Small intestine (tissue), 7 donors: ENCODE measurements at regions not wholly inside any gene's neighbourhood (a gene's known extent, or its start where the extent isn't known, plus 50 kb on each side); places are given as distances from the start of the nearest gene placed in this dataset.
A peak's percentile ranks its signal among the peaks of the same experiment; 100 is the strongest.

ENCODE experiments used
- DNase-seq, 2 donors: peaks; one replicate each; pipeline versions ENCODE4 v3.0.0 to v3.0.0-alpha.2; 2013
- FAIRE-seq: peaks from 2 replicates; lab custom pipeline; 2012; peaks lifted over from hg19 to GRCh38; lab: Jason Lieb, UNC
- H3K27ac ChIP-seq, 3 donors: one replicate each; pipeline ENCODE4 v1.5.1; 2013; ENCODE audit warnings: low read length in 2 of 3, mild to moderate bottlenecking in 2 of 3, control low read depth in 1 of 3, inconsistent platforms in 1 of 3, low read depth in 1 of 3, moderate library complexity in 1 of 3
- H3K27me3 ChIP-seq, 3 donors: one replicate each; pipeline ENCODE4 v1.6.1; 2013; ENCODE audit warnings: low read length in 3 of 3, inconsistent platforms in 1 of 3; ENCODE audit not compliant: control insufficient read depth in 3 of 3, insufficient read depth in 3 of 3
- H3K36me3 ChIP-seq, 3 donors: one replicate each; pipeline ENCODE4 v1.6.1; 2013; ENCODE audit warnings: low read length in 3 of 3, inconsistent platforms in 1 of 3, low read depth in 1 of 3, mild to moderate bottlenecking in 1 of 3, moderate library complexity in 1 of 3; ENCODE audit not compliant: control insufficient read depth in 3 of 3, insufficient read depth in 2 of 3
- H3K4me1 ChIP-seq, 3 donors: one replicate each; pipeline ENCODE4 v1.6.1; 2013; ENCODE audit warnings: low read length in 2 of 3, inconsistent platforms in 1 of 3, low read depth in 1 of 3, mild to moderate bottlenecking in 1 of 3, moderate library complexity in 1 of 3; ENCODE audit not compliant: control insufficient read depth in 3 of 3, insufficient read depth in 2 of 3
- H3K4me3 ChIP-seq, 3 donors: one replicate each; pipeline ENCODE4 v1.5.1; 2013; ENCODE audit warnings: low read length in 3 of 3, control low read depth in 1 of 3, inconsistent platforms in 1 of 3, low read depth in 1 of 3, mild to moderate bottlenecking in 1 of 3, moderate library complexity in 1 of 3
- H3K9me3 ChIP-seq, 2 donors: one replicate each; pipeline ENCODE4 v1.6.1; 2013; ENCODE audit warnings: low read depth in 1 of 2, low read length in 1 of 2; ENCODE audit not compliant: control insufficient read depth in 2 of 2, insufficient read depth in 1 of 2
- WGBS, 3 donors: extraction: QIAGEN DNeasy Blood & Tissue Kit; methylation state at CpG; one replicate each; pipeline ENCODE4 v1.1.7; 2013; 5-methylcytosine and 5-hydroxymethylcytosine counted together
- donor health status: healthy with polysubstance abuse.
- donor health status: control.
- donor health status: control.
- donor health status: Bipolar disorder and iron deficiency.
- donor health status: healthy.

GRCh38 chr7:86956567-86956966, 102.9 kb downstream of the ELAPOR2 start:
- no peaks in the 10 kb centered on the region for H3K4me1 ChIP-seq
- no peak for DNase-seq
- H3K27ac ChIP-seq = no peak overlapping the region
- no peaks in the 10 kb centered on the region for H3K36me3 ChIP-seq
- no peak overlapping the region for H3K4me3 ChIP-seq
- WGBS, 3 donors = 48 to 68% (median 54%) methylated on average over 4 of the region's 4 CpGs
- FAIRE-seq = no peak
- H3K27me3 ChIP-seq = peaks cover 0 to 2% (median 0%) of the 10 kb centered on the region in 3 donors
- H3K9me3 ChIP-seq = no peaks in the 10 kb centered on the region

GRCh38 chr7:86955895-86956503, 103.5 kb downstream of the ELAPOR2 start:
- Histone ChIP-seq H3K9me3 (no peaks in the 10 kb centered on the region), H3K27me3 (peaks cover 0 to 2% (median 0%) of the 10 kb centered on the region in 3 donors), H3K36me3 (no peaks in the 10 kb centered on the region), H3K4me3 (no peak overlapping the region), H3K27ac (no peak overlapping the region), H3K4me1 (no peaks in the 10 kb centered on the region)
- DNase-seq (no peak), FAIRE-seq (no peak)
- WGBS, 3 donors = 91 to 96% (median 92%) methylated on average over 1 of the region's 1 CpG

GRCh38 chr7:86954971-86955370, 104.5 kb downstream of the ELAPOR2 start:
- H3K27me3 ChIP-seq = peaks cover 0 to 2% (median 0%) of the 10 kb centered on the region in 3 donors
- H3K4me1 ChIP-seq = no peaks in the 10 kb centered on the region
- H3K9me3 ChIP-seq = no peaks in the 10 kb centered on the region
- H3K36me3 ChIP-seq = no peaks in the 10 kb centered on the region
- H3K27ac ChIP-seq = no peak overlapping the region
- no peak for FAIRE-seq
- H3K4me3 ChIP-seq = no peak overlapping the region
- DNase-seq = no peak

GRCh38 chr7:86953653-86954336, 105.7 kb downstream of the ELAPOR2 start:
- Histone ChIP-seq H3K9me3 (no peaks in the 10 kb centered on the region), H3K4me1 (no peaks in the 10 kb centered on the region), H3K27me3 (peaks cover 0 to 2% (median 0%) of the 10 kb centered on the region in 3 donors), H3K4me3 (no peak overlapping the region), H3K36me3 (no peaks in the 10 kb centered on the region), H3K27ac (no peak overlapping the region)
- DNase-seq (peak in 1 of 2 donors; percentile 10), FAIRE-seq (no peak)
- 70 to 81% (median 79%) methylated on average over 3 of the region's 3 CpGs for WGBS, 3 donors

GRCh38 chr7:86953219-86953618, 106.2 kb downstream of the ELAPOR2 start:
- FAIRE-seq = no peak
- no peak overlapping the region for H3K4me3 ChIP-seq
- DNase-seq = no peak
- peaks cover 0 to 2% (median 0%) of the 10 kb centered on the region in 3 donors for H3K27me3 ChIP-seq
- no peaks in the 10 kb centered on the region for H3K4me1 ChIP-seq
- no peak overlapping the region for H3K27ac ChIP-seq
- no peaks in the 10 kb centered on the region for H3K9me3 ChIP-seq
- H3K36me3 ChIP-seq = no peaks in the 10 kb centered on the region

- no peak overlapping the region for H3K27ac ChIP-seq
- no peak overlapping the region for H3K4me3 ChIP-seq
- H3K27me3 ChIP-seq = peaks cover 0 to 2% (median 0%) of the 10 kb centered on the region in 3 donors
- H3K4me1 ChIP-seq = no peaks in the 10 kb centered on the region
- no peak for DNase-seq
- no peak for FAIRE-seq
- no peaks in the 10 kb centered on the region for H3K36me3 ChIP-seq
- H3K9me3 ChIP-seq = no peaks in the 10 kb centered on the region
These were observed 107.6 kb downstream of the ELAPOR2 start for GRCh38 chr7:86951895-86952294.

GRCh38 chr7:86950944-86951343, 108.5 kb downstream of the ELAPOR2 start:
- no peak for FAIRE-seq

GRCh38 chr7:86950360-86950759, 109.1 kb downstream of the ELAPOR2 start:
- no peaks in the 10 kb centered on the region for H3K36me3 ChIP-seq
- no peak overlapping the region for H3K4me3 ChIP-seq
- no peaks in the 10 kb centered on the region for H3K9me3 ChIP-seq
- H3K27me3 ChIP-seq = no peaks in the 10 kb centered on the region
- no peak overlapping the region for H3K27ac ChIP-seq
- no peak for DNase-seq
- 68 to 81% (median 71%) methylated on average over 4 of the region's 4 CpGs for WGBS, 3 donors
- H3K4me1 ChIP-seq = no peaks in the 10 kb centered on the region
- FAIRE-seq = no peak

More at GRCh38 chr7:86950944-86951343, 108.5 kb downstream of the ELAPOR2 start:
- no peak overlapping the region for H3K4me3 ChIP-seq
- no peaks in the 10 kb centered on the region for H3K4me1 ChIP-seq
- WGBS, 3 donors = 91 to 100% (median 100%) methylated on average over 1 of the region's 1 CpG
- H3K36me3 ChIP-seq = no peaks in the 10 kb centered on the region
- DNase-seq = no peak
- no peaks in the 10 kb centered on the region for H3K27me3 ChIP-seq
- no peak overlapping the region for H3K27ac ChIP-seq
- no peaks in the 10 kb centered on the region for H3K9me3 ChIP-seq
